ENCODE measurements at regions not wholly inside any gene's neighbourhood (a gene's known extent, or its start where the extent isn't known, plus 50 kb on each side); places are given as distances from the start of the nearest gene placed in this dataset.

GRCh38 chr4:159682996-159683395 is 580.1 kb downstream of the RAPGEF2 start:
- CTCF ChIA-PET (ENCODE audit: low intra/inter-chr PET ratio, low total read pairs): no interaction called here
- Histone ChIP-seq H3K4me2 (ENCODE audit: low read depth, low read length) (no peak overlapping the region), H2AFZ (ENCODE audit: low read length) (no peak overlapping the region), H3K79me2 (ENCODE audit: insufficient read depth, low read length) (no peaks in the 10 kb centered on the region), H3K4me3 (replicated peaks in 1 of 3; ENCODE audit: insufficient read depth in 1 of 3, low read depth in 2 of 3, low read length in 3 of 3) (no peak overlapping the region), H3K9ac (ENCODE audit: insufficient read depth, low read depth, low read length) (no peak overlapping the region), H3K27ac (ENCODE audit: extremely low read length, insufficient read depth, low read length) (no peak overlapping the region), H3K4me1 (ENCODE audit: insufficient read depth, low read length) (no peaks in the 10 kb centered on the region), H4K20me1 (ENCODE audit: insufficient read depth, low read length) (no peaks in the 10 kb centered on the region), H3K9me3 (ENCODE audit: low read length) (no peaks in the 10 kb centered on the region; the same call in 1 of the 2 replicates), H3K27me3 (ENCODE audit: control insufficient read depth in 1 of 2, insufficient read depth in 2 of 2, low read length in 2 of 2) (no peaks in the 10 kb centered on the region), H3K36me3 (replicated peaks in 1 of 2; ENCODE audit: control insufficient read depth in 1 of 2, insufficient read depth in 2 of 2, low read length in 2 of 2) (no peaks in the 10 kb centered on the region)
- POLR2A ChIA-PET: no interaction called here
- 34% methylated on average over 4 of the region's 4 CpGs for WGBS (ENCODE audit: low lambda C conversion rate)
- in situ Hi-C loops (cut with HindIII; ENCODE audit: extremely low pct_ligation_motif_present, low pct_unique_long_range_greater_than_20kb): no loop called here
- no TSS peak for BruUV-seq (replicated peaks)
- intact Hi-C loops (cut with micrococcal nuclease; ENCODE audit: unreplicated experiment): no loop called here
- TF ChIP-seq MAZ (IDR thresholded peaks at IDR 0.05; ENCODE audit: borderline replicate concordance, low read depth, low read length) (no peak), MAZ (CRISPR knock-in tag; IDR thresholded peaks at IDR 0.05; ENCODE audit: low read depth) (no peak), ZNF556 (CRISPR knock-in tag; IDR thresholded peaks at IDR 0.05; ENCODE audit: borderline replicate concordance) (no peak), ZFAT (CRISPR knock-in tag; conservative IDR thresholded peaks at IDR 0.05) (no peak), ZNF639 (CRISPR knock-in tag; conservative IDR thresholded peaks at IDR 0.05) (no peak), KLF11 (CRISPR knock-in tag; IDR thresholded peaks at IDR 0.05) (no peak), ELF4 (CRISPR knock-in tag; IDR thresholded peaks at IDR 0.05; ENCODE audit: borderline replicate concordance) (no peak), CREBL2 (CRISPR knock-in tag; IDR thresholded peaks at IDR 0.05; ENCODE audit: borderline replicate concordance) (no peak), ZNF879 (CRISPR knock-in tag; IDR thresholded peaks at IDR 0.05) (no peak), SNAPC2 (CRISPR knock-in tag; IDR thresholded peaks at IDR 0.05) (no peak), ZNF777 (CRISPR knock-in tag; IDR thresholded peaks at IDR 0.05) (no peak), SETDB1 (CRISPR knock-in tag; IDR thresholded peaks at IDR 0.05; ENCODE audit: borderline replicate concordance) (no peak), EEA1 (CRISPR knock-in tag; IDR thresholded peaks at IDR 0.05; ENCODE audit: borderline replicate concordance) (no peak), PAX8 (CRISPR knock-in tag; IDR thresholded peaks at IDR 0.05; ENCODE audit: borderline replicate concordance) (no peak), ZNF567 (CRISPR knock-in tag; IDR thresholded peaks at IDR 0.05; ENCODE audit: borderline replicate concordance) (no peak), ZNF674 (CRISPR knock-in tag; IDR thresholded peaks at IDR 0.05; ENCODE audit: low read depth) (no peak)
- ATAC-seq (no peak), DNase-seq (ENCODE audit: low spot score) (no peak), FAIRE-seq (no peak)
